ENCODE measurements at regions not wholly inside any gene's neighbourhood (a gene's known extent, or its start where the extent isn't known, plus 50 kb on each side); places are given as distances from the start of the nearest gene placed in this dataset.

- TF ChIP-seq REST (IDR thresholded peaks at IDR 0.05; ENCODE audit: insufficient read depth in 1 of 2, low read depth in 2 of 2, low read length in 2 of 2) (no peak), SIN3A (IDR thresholded peaks at IDR 0.05; ENCODE audit: borderline replicate concordance, insufficient read depth, low read length) (no peak), FOXP2 (optimal IDR thresholded peaks at IDR 0.05; ENCODE audit: borderline replicate concordance, extremely low read depth, extremely low read length, insufficient read depth) (no peak), POLR2AphosphoS5 (IDR thresholded peaks at IDR 0.05; ENCODE audit: low read depth, low read length) (no peak), TAF1 (IDR thresholded peaks at IDR 0.05; ENCODE audit: borderline replicate concordance, insufficient read depth, low read length) (no peak)
Observed at GRCh38 chr13:73323615-73324014, 264.8 kb downstream of the KLF5 start.

All from PFSK-1 (cell line).